ENCODE measurements at regions not wholly inside any gene's neighbourhood (a gene's known extent, or its start where the extent isn't known, plus 50 kb on each side); places are given as distances from the start of the nearest gene placed in this dataset.

GRCh38 chr20:6496874-6497273 is 270.6 kb upstream of the BMP2 start:
- no peak for TF ChIP-seq CREB1 (IDR thresholded peaks at IDR 0.05)
- no peak for TF ChIP-seq MAFK (IDR thresholded peaks at IDR 0.05; ENCODE audit: low read depth, low read length)
- no peak for TF ChIP-seq BACH1 (IDR thresholded peaks at IDR 0.05; ENCODE audit: low read length)
- TF ChIP-seq POLR2A (IDR thresholded peaks at IDR 0.05; ENCODE audit: control extremely low read depth in 1 of 2, low read depth in 2 of 2, low read length in 2 of 2) = no peak
- no peak for TF ChIP-seq USF2 (IDR thresholded peaks at IDR 0.05; ENCODE audit: low read length)
- no peak for TF ChIP-seq CTCF (IDR thresholded peaks at IDR 0.05; ENCODE audit: control extremely low read depth in 1 of 3, insufficient read depth in 1 of 3, low read depth in 1 of 3, low read length in 3 of 3)
- no peak for TF ChIP-seq SAP30 (IDR thresholded peaks at IDR 0.05; ENCODE audit: insufficient read depth, insufficient replicate concordance, low read length)
- no peak for TF ChIP-seq CHD2 (IDR thresholded peaks at IDR 0.05; ENCODE audit: low read length)
- no peak for TF ChIP-seq EP300 (IDR thresholded peaks at IDR 0.05; ENCODE audit: borderline replicate concordance in 1 of 2, low read depth in 2 of 2, low read length in 2 of 2)
- TF ChIP-seq CEBPB (IDR thresholded peaks at IDR 0.05; ENCODE audit: low read depth, low read length) = no peak
- no peak for TF ChIP-seq ZNF274 (IDR thresholded peaks at IDR 0.05; ENCODE audit: borderline replicate concordance, extremely low read depth, low read length)
- TF ChIP-seq POLR2AphosphoS5 (IDR thresholded peaks at IDR 0.05; ENCODE audit: low read depth, low read length) = no peak
- TF ChIP-seq CBX8 (IDR thresholded peaks at IDR 0.05; ENCODE audit: borderline replicate concordance, low read depth, low read length) = no peak
- TF ChIP-seq SUZ12 (IDR thresholded peaks at IDR 0.05; ENCODE audit: low read length) = no peak
